ENCODE measurements at regions not wholly inside any gene's neighbourhood (a gene's known extent, or its start where the extent isn't known, plus 50 kb on each side); places are given as distances from the start of the nearest gene placed in this dataset.

GRCh38 chr9:7338586-7339281, 460.8 kb downstream of the DMAC1 start:
- TF ChIP-seq CTCF (IDR thresholded peaks at IDR 0.05; ENCODE audit: insufficient read depth, low read length) (no peak), POLR2AphosphoS5 (IDR thresholded peaks at IDR 0.05; ENCODE audit: low read depth) (no peak), REST (IDR thresholded peaks at IDR 0.05; ENCODE audit: insufficient replicate concordance, low read depth) (no peak), SPI1 (IDR thresholded peaks at IDR 0.05; ENCODE audit: borderline replicate concordance, low read depth) (no peak), GABPA (IDR thresholded peaks at IDR 0.05; ENCODE audit: low read depth) (no peak)

Measured in HL-60 (cell line).